ENCODE measurements at regions not wholly inside any gene's neighbourhood (a gene's known extent, or its start where the extent isn't known, plus 50 kb on each side); places are given as distances from the start of the nearest gene placed in this dataset.
"Not testable (repeated sequence)": the region's sequence is repeated elsewhere in the genome, so short reads cannot be mapped to it uniquely, and the experiment has no call there.

DNA sequence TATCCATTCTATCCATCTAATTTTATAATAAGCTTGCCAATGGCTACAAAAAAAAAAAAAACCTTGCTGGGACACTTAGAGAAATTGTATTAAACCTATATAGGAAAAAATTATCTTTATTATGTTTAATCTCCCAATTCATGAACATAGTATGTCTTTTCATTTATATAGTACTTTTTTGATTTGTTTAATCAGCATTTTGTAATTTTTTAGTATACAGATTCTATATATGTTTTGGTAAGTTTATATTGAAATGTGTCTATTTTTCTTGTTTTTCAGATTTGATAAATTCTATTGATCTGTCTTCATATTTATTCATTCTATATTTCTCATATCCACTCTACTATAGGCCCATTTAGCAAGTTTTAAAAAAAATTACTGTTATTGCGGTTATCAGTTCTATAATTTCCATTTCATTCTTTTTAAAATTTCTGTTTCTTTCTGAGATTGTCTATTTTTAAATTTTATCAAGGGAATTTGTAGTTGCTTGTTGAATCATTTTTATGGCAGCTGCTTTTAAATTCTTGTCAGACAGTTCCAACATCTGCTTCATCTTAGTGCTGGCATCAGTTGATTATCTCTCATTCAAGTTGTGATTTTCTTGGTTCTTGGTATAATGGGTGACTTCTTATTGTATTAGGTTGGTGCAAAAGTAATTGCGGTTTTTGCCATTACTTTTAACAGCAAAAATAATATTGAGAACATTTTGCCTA lies 170.1 kb upstream of the S1PR3 start:
- no peak for DNase-seq

DNA sequence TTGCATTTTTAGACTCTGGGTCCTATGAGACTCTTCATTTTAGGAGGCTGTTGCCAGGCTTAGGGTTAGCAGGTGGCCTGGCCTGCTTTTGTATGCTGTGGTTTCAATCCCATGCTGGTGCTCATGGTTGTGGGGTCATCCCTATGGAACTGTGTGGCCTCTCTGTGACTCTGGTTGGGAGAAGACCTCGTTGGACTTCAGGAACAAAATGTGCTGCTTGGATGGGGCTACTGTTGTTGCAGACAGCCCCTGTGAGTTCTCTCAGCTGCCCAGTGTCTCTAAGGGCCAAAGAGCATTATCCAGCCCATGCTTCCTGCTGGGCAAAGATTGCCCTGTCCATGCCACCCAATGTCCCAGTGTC lies 169.5 kb upstream of the S1PR3 start:
- DNase-seq = no peak

DNA sequence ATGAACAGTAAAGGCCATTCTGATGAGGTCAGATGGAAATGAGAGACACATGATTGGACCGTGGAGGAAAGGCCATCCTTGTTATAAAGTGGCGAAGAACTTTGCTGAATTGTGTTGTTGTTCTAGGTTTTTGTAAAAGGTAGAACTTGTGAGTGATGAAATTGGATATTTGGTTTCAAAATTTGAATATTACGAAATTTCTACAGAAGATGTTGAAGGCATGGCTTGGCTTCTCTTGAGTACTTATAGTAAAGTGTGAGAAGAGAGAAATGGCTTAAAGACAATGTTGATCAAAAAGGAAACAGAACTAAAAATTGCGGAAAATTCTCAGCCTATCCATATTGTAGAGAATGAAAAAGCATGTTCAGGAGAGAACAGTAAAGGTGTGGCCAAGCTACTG lies 166.6 kb upstream of the S1PR3 start:
- peak; percentile 9 for DNase-seq

DNA sequence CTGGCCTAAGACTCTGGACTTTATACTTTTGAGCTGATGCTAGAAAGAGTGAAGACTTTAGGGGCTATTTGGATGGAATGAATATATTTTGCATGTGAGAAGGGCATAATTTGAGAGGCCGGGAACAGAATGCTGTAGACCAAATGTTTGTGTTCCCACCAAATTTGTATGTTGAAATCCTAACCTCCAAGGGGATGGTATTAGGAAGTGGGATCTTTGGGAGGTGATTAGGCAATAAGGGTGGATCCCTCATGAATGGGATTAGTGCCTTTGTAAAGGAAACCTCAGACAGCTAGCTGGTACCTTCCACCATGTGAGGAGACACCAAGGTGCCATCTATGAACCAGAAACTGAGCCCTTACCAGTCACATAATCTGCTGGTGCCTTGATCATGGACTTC lies 165.1 kb upstream of the S1PR3 start:
- no peak for DNase-seq

DNA sequence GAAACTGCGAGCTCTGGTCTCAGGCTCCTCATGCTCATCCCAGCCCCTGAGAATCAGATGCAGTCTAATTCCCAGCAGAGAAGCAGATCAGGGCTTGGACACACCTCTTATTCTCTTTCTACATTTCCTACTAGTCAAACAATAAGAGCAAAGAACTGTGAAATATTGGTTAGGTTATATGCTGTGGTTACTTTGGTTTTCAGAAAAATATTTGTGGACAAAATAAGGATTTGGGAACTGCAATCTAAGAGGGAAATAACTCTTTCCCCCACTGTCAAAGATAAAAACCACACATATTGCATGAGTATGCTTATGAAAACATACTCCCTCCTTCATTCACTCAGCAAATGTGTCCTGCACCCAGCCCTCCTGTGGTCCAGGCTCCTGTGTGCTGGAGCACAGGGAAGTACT lies 164.5 kb upstream of the S1PR3 start:
- no peak for DNase-seq

DNA sequence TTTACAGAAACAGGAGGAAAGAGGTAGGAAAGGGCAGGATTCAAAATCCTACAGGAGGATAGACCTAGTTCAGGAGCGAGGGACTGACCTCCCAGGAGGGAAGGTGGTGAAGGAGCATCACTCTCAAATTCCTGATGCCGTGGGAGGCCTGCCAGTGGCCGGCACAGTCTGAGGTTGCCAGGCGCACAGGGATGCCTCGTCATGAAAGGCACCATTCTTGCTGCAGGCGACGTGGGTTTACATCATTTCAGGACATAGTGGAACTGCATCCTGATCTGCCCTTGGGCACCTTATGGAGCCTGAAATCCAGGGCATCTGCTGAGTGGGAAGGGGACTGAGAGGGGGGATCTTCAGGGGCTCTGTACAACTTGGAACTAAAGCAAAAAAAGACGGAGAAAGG lies 163.2 kb upstream of the S1PR3 start:
- no peak for DNase-seq

DNA sequence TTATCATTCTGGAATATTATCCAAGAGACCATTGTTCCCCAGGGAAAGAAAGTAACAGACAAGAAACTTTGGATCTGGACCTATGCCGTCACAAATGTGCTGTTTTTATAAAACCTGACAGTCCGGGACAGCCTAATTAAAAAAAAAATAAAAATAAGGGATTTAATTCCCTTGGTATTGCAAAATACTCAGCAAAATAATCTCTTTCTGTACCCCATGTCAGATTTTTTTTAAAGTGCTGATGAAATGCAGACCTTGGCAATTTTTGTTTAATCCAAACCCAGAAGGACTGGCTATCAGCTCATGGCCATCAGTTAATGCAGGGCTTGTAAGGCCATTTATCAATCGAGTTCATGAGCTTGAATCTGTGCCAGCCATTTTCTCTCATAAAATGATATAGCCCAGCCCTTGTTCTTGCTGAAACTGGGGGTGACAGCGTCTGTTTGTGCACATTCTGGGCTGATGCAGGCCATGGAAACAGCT lies 162.7 kb upstream of the S1PR3 start:
- DNase-seq = no peak

DNA sequence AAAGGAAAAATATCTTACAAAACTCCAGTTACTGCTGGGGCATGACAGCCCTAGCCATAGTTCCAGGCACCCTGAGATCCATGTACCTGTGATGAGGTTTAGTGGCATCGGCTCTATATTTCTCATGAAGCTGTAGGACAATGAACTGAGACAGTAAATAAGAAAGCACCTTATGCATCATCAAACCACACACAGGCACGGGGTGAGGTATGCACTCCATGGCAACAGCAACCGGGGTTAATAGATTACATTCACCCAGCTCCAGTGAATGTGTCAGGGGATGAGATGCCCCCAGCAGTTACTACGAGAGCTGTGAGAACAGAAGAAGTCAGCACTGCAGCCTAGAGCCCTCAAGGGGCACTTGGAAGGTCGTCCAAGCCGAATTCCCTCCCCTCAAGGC lies 162.0 kb upstream of the S1PR3 start:
- DNase-seq = no peak

DNA sequence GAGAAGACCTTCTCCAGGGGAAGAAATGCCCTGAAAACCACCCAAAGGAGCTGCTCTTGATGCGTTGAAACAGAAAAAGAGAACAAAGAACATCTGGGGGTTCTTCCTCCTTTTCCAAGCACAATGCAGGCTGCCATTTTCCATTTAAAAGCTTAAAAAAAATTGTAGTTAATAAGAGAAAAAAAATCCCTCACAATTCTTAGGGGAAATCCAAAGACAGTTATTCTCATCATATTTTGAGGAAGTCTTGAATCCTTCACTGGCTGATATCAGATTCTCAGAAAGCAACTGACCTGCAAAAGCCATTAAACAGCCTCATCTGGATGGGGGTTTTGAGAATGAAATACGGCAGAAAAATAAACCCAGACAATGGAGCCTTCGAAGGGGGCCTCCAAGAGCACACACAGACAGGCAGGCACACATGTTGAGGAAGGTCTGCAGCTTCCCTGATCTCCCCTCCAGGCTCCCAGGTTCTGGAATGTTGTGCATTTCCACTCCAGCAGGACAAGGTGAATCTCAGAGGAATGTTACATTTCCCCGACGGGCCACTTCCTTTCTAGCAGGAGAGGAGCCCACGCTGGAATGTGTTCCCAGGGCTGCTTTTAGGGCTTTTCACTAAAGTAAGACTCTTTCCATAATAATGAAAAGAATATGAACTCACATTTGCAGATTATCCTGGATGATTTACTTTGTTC lies 159.4 kb upstream of the S1PR3 start:
- DNase-seq = no peak

DNA sequence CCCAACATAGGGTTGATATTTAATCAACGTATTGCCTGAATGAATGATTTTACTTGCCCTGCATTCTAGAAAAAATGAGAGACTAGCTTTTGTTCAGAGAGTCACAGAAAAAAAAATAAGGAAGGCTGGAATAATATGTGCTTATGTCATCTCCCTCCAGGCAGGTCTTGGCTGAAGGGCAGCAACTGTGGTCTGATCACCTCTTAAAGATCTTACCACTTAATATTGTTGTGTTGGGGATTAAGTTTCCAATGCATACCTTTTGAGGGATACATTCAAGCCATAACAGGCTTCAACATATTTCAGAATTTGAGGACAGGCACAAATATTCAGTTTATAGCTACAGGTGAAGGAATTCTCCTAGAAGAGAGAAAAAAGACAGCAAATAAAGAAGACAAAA lies 157.3 kb upstream of the S1PR3 start:
- DNase-seq = no peak

DNA sequence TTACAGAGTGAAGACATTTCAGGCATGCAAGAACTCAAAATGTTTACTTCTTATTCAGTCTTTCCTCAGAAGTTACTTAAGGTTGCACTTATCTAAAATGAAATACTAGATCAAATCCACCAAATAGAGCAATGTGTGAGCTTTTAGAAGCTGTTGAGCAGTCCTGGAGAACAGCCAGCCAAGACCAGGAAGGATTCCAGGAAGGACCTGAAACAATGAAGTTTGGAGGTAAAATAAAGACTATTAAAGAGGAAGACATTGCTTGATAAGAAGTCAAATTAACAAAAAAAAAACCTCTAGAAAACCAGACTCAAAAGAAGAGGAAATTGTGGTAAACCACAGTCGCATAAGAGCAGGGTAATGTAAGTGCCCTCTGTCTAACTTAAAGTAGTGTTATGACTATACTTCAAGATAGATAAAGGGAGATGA lies 156.2 kb upstream of the S1PR3 start:
- DNase-seq = peak; percentile 78

DNA sequence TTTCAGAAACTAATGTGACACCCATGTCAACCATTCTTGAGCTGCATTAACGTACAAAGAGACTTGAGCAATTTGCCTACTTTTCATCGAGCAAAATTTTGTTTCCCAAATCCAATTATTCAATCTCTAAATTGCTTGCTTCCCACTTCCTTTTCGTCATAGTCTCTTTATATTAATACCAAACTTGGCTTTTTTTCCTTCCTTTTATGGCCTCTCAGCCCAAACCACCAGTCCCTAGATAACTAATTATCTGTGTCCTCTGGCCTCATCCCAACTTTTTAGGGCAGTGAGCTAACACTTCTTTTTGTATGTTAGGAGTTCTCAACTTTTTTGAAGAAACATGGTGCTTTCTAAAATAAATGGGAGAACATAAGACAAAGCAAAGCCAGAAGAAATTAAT lies 155.5 kb upstream of the S1PR3 start:
- DNase-seq = no peak

DNA sequence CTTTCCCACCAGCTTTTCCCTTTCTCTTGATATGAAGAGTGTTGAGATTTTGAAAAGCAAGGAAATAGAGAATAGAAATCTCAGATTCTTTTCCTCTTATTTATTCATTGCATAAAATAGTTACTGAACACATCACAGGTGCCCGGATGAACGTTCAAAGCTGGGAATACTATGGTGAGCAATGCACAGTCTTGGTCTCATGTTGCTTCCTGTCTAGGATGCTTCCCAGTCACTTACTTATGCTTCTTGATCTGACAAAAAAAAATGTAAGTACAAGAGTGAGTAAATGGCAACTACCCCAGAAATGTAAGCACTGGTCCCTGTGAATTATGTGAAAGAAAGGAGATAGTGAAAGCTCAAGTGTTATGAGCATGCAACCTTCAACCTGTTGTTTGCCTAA lies 153.5 kb upstream of the S1PR3 start:
- no peak for DNase-seq

DNA sequence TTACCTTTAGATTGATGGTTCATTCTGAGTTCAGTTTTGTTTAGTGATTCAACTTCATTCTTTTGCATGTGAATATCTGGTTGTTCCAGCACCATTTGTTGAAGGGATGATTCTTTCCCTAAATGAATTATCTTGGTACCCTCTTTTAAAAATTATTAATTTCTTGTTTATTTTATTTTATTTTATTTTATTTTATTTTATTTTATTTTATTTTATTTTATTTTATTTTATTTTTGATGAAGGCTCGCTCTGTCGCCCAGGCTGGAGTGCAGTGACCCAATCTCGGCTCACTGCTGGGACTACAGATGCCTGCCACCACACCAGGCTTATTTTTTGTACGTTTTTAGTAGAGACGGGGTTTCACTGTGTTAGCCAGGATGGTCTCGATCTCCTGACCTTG lies 141.4 kb upstream of the S1PR3 start:
- DNase-seq = not testable (repeated sequence)

DNA sequence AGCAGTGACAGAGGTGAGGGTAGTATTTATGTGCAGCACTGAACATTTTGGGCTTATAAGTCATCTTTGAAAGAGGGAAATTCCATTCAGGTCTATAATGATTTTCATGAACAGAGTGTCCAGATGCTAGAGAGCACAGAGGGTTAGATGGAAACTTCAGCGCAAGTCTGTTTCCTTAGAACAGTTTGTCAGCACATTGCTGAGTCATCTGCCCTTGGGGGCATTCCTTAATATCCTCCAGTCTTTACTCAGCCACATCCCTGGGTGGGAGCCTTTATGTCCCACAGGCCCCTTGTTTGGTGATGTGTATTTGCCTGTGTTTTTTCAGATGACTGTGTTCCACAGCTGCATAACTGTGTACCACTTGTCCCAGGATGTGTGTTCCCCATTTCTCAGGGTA lies 138.5 kb upstream of the S1PR3 start:
- DNase-seq = no peak

DNA sequence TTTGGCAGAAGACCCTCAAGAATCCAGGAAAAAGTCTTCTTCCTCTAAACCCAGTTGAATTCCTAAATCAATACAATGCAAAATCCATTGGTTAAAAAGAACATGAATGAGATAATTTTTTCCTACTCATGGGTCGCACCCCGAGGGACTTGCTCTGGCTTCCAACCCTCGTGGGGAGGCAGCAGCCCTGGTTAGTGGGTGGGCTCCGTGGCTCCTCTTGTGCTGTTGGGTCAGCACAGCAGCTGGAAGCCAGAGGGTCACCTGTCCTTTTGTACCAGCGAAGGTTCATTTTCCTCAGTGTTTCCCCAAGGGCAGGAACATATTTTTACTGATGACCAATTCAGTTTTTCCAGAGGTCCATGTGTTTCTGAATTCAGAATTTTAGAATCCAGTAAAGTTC lies 120.6 kb upstream of the S1PR3 start:
- DNase-seq = no peak

DNA sequence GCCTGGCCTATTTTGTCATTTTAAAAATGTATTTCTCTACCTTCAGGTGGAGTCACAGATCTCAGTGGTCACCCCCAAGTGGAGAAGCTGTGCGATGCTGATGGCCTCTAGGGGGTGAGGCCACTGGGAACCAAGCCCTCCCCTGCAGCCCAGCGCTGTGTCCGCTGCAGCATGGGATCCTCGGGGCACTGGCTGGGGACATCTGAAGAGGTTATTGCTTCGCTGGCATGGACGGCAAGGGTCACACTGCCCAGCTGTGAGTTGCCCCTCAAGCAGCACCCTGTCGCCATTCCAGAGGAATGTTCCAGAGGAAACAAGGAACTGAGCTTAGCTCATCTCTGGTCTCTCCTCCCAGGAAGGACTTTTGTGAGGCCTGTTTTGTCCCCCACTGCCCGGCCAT lies 119.6 kb upstream of the S1PR3 start:
- DNase-seq = no peak

DNA sequence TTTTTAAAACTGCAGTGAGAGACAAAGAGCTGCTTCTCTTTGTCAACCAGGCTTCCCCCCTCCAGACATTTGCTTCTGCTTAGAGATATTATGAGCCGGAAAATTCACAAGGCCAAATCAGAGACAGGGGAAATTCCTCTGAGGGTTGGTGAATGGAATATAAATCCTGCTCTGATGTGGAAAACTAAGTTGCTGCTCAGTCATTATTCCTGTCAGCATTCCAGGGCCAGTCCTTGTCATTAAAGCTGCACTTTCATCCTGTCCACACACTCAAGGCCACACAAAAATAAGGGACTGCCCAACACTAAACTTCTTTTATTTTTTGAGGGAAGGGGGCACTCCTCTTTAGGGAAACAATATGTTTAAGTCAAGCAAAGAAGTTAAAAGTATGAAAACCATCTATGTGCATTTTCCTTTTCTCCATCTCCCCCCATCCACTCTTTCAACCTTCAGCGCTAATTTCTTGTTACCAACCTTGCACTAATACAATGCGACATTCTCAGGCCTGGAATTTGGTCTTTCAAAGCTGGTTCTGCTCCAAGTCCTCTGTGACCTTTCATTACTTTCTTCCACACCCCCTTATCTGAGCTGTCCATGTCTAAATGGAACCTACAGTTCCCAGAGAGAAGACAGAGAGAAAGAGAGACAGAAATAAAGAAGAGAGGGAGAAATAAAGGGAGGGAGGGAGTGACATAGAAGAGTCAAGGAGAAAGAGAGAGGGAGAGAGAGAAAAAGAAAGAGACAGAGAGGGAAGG lies 118.9 kb upstream of the S1PR3 start:
- no peak for DNase-seq

DNA sequence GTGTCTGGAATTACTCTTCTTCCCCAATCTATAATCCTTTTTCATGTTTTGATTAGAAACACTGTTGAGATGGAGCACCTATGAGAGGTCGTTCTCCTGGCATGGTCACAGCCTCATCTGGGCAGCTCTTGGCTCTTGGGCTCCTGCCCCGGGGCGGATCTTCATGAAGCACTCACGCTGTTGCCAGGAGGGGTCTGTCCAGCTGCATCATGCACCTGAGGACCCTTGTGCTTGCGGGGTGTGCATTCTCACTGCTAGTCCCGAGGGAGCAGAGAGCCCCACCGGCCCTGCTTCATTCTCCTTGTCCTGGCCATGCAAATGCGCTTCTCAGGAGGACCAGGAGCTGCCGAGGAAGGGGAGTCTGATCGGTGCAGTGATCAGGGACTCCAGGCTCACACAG lies 117.6 kb upstream of the S1PR3 start:
- no peak for DNase-seq

DNA sequence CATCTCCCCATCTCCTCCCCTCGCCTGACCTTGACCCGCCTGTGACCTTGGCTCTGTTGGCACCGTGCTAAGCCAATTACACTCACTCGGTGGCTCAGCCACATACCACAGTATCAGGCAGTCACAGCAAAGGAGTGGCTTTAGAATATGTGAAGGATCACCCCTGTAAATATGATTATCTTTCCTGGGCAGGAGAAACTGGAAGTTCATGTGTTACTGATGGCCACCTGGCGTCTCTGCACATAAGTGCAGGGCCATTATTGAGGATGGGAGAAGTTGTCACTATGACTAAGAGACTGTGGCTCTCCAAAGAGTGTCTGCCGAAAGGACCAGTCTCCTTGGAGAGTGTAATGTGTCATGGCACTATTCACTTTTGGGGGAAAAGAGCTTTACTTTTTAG lies 116.9 kb upstream of the S1PR3 start:
- DNase-seq = no peak

DNA sequence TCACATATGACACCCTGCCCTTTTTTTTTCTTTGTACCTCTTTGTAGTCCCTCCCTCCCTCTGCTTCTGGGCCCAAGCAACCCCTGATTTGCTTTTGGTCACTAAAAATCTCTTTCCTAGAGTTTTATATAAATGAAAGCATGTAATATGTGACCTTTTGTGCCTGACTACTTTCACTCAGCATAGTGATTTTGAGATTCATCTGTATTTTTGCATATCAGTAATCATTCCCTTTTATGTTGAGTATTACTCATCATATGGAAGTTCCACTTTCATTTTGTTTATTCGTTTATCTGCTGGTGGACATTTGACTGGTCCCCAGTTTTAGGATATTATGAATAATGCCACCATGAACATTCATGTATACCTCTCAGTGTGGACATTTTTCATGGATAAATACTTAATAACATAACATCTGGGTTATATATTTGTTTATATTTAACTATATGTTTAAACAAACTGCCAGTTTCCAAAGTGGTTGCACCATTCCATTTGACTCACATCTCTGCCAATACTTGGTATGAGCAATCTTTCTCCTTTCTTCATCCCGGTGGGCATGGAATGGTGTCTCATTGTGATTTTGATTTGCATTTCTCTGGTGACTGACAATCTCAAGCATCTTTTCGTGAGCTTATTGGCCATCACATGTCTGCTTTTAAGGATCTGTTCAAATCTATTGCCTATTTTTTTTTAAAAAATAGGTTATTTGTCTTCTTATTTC lies 115.7 kb upstream of the S1PR3 start:
- DNase-seq = no peak

DNA sequence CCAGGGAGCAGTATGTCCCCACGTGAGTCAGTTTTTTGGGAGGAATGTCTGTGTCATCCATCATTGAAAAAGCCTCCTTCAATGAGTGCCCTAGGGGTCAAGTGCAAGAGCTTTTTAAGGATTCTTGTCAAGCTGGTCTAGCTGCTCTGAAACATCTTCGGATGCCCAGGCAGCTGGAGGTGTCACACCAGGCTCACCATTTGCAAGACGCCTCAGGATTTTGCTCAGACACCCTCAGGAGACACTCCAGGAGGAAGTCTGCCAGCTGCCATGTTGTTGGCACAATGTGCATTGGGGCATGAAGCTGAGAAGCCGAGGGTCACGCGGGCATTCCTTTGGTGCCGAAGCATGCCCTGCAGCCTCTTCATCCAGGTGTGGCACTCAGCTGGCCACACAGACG lies 111.1 kb upstream of the S1PR3 start:
- DNase-seq = no peak

DNA sequence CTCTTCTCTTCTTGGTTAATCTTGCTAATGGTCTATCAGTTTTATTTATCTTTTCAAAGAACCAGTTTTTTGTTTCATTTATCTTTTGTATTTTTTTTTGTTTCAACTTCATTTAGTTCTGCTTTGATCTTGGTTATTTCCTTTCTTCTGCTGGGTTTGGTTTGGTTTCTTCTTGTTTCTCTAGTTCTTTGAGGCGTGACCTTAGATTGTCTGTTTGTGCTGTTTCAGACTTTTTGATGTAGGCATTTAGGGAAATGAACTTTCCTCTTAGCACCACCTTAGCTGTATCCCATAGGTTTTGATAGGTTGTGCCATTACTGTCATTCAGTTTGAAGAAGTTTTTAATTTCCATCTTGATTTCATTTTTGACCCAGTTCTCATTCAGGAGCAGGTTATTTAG lies 107.0 kb upstream of the S1PR3 start:
- DNase-seq = not testable (repeated sequence)

All from hematopoietic multipotent progenitor cell treated with erythropoietin and hydrocortisone succinate and interleukin-3 and kit ligand, for 6 days (in vitro differentiated cells).